ENCODE measurements at regions not wholly inside any gene's neighbourhood (a gene's known extent, or its start where the extent isn't known, plus 50 kb on each side); places are given as distances from the start of the nearest gene placed in this dataset.
"Not testable (repeated sequence)": the region's sequence is repeated elsewhere in the genome, so short reads cannot be mapped to it uniquely, and the experiment has no call there.

DNA sequence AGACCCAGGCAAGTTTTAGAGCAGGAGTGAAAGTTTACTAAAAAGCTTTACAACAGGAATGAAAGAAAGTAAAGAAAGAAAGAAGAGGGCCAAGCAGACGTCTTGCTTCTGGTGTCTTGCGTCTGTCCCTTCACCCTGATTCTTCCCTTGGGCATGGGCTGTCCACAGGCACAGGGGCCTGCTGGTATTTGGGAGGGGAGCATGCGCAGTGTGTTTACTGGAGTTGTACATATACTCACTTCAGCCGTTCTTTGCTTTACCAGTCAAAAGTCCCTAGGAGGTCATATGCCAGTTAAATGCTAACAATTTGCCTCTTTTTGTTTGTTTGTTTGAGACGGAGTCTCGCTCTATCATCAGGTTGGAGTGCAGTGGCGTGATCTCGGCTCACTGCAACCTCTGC lies 875.9 kb downstream of the REEP3 start:
- DNase-seq (ENCODE audit: low read depth, low spot score) = no peak

GRCh38 chr10:64408391-64409183 lies 887.4 kb downstream of the REEP3 start:
- no peak for DNase-seq (ENCODE audit: low read depth, low spot score)

DNA sequence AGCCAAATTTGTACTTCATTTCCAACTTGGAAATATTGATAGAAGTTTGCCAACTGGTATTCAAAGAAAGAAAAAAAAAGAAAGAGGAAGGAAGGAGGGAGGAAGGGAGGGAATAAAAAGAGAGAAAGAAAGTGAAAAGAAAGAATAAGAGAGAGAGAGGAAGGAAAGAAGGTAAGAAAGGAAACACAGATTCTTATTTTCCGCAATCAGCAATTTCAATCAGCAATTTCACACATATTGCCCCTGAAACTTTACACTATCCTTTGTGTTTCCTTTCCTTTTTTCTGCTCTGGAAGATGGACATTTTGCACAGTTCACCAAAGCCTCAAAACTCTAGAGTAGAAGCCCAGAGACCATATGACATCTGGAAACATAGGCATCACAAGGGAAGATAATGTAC lies 888.1 kb downstream of the REEP3 start:
- no peak for DNase-seq (ENCODE audit: low read depth, low spot score)

DNA sequence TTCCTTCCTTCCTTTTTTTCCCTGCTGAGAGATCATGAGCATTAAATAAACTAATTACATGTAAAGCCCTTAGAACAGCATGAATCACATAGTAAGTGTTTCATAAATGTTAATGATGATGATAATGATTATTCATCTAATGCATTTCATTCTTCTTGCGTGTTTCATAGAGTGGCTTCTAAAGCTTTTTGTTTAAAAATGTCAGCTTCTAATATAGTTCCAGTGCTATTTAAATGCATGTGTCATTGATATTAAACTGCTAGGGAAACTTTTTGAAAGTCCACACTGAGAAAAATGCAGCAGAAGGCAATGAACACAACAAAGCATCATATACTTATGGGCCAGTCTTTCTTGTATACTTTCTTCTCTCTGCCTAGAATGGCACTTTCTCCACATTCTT lies 894.8 kb downstream of the REEP3 start:
- DNase-seq (ENCODE audit: low read depth, low spot score) = no peak

DNA sequence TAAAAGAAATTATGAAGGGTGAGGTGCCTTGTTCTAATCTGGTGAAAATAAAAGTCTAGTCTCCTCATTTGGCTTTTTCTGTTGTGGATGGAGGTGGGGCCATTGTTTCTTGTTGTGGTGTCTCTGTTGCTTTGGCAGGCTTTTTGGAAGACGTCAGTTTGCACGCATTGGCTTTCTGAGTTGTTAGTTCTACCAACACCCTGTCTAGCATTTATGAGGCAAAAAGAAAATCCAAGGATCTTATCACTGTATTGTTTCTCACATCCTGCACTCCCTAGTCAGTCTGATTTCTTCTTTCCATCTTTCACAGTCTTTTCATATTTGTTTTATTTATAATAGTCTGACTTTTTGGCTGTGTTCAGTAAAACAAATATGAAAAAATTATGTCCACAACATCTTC lies 898.3 kb downstream of the REEP3 start:
- no peak for DNase-seq (ENCODE audit: low read depth, low spot score)

- DNase-seq (ENCODE audit: low read depth, low spot score) = no peak
These were observed 905.5 kb downstream of the REEP3 start for GRCh38 chr10:64426745-64427144.

DNA sequence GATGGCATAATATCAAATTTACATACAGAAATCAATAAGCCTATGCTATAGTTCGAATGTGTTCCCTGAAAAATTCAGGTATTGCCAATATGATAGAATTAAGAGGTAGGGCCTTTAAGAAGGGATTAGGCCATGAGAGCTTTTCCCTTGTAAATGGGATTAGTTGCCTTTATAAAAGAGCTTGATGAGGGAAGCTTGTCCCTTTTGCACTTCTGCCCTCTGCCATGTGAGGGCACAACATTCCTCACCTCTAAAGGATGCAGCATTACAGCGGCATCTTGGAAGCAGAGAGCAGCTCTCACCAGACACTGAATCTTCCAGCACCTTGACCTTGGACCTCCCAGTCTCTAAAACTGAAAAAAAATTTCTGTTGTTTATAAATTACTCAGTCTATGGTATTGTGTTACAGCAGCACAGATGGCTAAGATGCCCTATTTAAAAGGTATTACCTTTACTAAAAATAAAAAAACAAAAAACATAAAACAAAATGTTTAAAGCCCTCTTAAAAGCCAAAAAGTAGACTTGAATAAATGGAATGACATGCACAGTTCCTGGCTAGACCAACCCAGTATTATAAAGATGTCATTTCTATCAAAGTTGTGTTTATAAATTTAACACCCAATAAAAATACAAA lies 909.6 kb downstream of the REEP3 start:
- peak; percentile 78 for DNase-seq (ENCODE audit: low read depth, low spot score)

DNA sequence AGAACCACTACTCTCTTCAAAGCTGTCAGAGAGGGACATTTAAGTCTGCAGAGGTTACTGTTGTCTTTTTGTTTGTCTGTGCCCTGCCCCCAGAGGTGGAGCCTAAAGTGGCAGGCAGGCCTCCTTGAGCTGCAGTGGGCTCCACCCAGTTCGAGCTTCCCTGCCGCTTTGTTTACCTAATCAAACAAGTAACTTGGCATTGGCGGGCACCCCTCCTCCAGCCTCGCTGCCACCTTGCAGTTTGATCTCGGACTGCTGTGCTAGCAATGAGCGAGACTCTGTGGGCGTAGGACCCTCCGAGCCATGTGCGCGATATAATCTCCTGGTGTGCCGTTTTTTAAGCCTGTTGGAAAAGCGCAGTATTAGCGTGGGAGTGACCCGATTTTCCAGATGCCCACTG lies 920.7 kb downstream of the REEP3 start:
- DNase-seq (ENCODE audit: low read depth, low spot score) = not testable (repeated sequence)

DNA sequence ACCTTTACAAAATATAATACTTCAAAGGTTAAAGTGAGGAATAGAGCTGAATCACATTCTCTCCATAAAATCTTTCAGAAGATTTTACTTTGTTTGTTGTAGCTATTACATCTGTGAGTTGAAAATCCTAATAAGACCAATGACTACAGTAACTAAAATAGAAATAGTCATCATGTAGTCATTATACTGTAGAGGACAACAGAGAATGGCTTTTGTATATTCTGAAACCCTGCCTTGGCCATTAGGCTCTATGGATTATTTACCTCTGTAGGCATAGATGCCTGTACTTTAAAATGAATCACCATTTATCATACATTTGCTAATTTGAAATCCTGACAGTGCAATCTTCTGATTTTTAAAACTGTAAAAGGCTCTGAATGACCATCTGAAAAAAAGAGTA lies 923.0 kb downstream of the REEP3 start:
- DNase-seq (ENCODE audit: low read depth, low spot score) = no peak

- no peak for DNase-seq (ENCODE audit: low read depth, low spot score)
These were observed 923.4 kb downstream of the REEP3 start for GRCh38 chr10:64444564-64444963.

DNA sequence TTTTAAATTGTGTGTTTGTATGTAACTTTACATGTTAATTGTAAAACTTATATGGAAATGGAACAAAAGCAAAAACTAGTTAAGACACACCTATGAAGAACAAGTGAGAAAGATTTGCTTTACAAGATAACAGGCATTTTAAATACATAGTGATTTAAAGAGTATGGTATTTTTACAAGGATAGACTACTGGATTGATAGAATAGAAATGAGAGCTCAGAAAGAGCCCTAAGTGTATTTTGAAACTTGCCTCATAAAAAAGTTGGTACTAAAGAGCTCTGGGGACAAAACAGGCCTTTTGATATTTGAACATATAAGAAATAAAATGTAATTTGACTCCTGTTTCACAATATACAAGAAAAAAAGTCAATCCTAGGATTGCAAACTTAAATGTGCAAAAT lies 928.4 kb downstream of the REEP3 start:
- DNase-seq (ENCODE audit: low read depth, low spot score) = no peak

- no peak for DNase-seq (ENCODE audit: low read depth, low spot score)
These were observed 929.1 kb downstream of the REEP3 start for GRCh38 chr10:64450312-64450711.

DNA sequence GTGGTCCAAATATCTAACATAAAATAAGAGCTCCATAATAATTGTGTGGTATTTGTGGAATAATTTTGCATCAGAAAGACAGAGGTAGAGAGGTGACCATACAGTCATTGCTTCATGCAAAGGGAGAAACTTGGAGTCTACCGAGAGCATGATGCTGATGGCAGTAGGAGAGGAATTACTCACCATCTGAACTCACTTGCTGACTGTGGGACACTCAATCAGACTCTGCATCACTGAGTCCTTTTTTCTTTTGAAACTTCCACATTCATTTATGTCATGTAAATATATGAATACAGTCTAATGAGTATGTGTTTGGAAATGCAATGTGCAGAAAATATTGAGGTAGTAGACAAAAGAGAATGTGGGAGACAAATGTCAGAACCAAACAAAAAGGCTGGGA lies 933.8 kb downstream of the REEP3 start:
- no peak for DNase-seq (ENCODE audit: low read depth, low spot score)

GRCh38 chr10:64458306-64458705 lies 937.1 kb downstream of the REEP3 start:
- DNase-seq (ENCODE audit: low read depth, low spot score) = no peak

- no peak for DNase-seq (ENCODE audit: low read depth, low spot score)
These were observed 942.2 kb downstream of the REEP3 start for GRCh38 chr10:64463406-64463805.

DNA sequence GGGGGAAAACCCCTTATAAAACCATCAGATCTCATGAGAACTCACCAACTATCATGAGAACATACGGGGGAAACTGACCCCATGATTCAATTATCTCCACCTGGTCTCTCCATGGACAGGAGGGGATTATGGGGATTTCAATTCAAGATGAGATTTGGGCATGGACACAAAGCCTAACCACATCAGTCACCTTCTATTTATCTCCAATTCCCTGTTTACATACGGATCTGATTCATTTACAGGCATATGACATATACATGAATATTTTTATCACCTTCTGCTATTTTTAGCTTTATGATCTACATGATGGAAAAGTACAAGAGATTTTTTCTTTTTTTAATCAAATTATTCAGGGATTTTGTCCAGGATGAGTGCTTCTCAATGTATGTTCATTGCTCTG lies 944.5 kb downstream of the REEP3 start:
- DNase-seq (ENCODE audit: low read depth, low spot score) = no peak

GRCh38 chr10:64468219-64468618 lies 947.0 kb downstream of the REEP3 start:
- no peak for DNase-seq (ENCODE audit: low read depth, low spot score)

- DNase-seq (ENCODE audit: low read depth, low spot score) = no peak
These were observed 955.3 kb downstream of the REEP3 start for GRCh38 chr10:64476506-64476905.

DNA sequence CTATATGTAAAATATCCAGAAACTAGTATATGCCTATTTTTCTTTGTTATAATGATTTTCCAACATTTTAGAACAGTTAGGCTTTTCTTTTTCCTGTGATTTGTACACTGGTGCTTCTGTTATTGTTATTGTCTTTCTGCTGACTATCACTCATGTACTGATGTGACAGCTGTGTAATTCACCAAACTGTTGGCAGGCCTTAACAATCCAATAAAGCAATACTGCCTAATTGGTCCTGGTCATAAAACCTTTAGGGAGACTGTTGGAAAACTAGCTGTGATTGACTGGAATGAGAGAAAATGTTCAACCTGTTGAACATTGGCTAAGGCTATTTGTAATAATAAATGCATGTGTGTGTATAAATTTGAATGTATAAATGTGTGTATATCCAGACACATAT lies 956.6 kb downstream of the REEP3 start:
- no peak for DNase-seq (ENCODE audit: low read depth, low spot score)

- no peak for DNase-seq (ENCODE audit: low read depth, low spot score)
These were observed 963.7 kb downstream of the REEP3 start for GRCh38 chr10:64484811-64485330.

GRCh38 chr10:64486149-64486548 lies 964.9 kb downstream of the REEP3 start:
- DNase-seq (ENCODE audit: low read depth, low spot score) = no peak

DNA sequence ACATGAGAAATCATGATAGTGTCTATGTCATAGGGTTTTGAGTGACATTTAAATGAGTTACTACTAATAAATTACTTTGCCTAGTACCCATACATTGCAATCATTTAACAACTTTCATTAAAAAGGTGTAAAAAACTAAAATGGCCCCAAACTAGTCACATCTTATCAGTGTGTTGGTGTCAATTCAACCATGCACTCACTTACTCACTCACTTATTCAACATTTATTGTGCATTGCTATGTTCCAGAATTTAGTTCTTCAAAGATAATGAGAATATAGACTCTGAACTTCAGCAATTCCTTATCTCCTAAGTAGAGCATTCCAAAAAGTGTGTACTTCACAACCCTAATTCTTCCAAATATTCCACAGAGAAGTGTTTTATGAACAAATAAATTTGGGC lies 965.7 kb downstream of the REEP3 start:
- DNase-seq (ENCODE audit: low read depth, low spot score) = no peak

DNA sequence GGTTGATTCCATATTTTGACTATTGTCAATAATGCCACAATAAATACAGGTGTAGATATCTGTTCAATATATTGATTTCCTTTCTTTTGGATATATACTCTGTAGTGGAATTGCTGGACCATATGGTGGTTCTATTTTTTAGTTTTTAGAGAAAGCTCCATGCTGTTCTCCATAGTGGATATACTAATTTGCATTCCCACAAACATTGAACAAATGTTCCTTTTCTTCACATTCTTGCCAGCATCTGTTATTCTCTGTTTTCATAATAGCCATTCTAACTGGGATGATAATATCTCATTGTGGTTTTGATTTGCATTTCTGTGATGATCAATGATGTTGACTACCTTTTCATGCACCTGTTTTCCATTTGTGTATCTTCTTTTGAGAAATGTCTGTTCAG lies 973.7 kb downstream of the REEP3 start:
- no peak for DNase-seq (ENCODE audit: low read depth, low spot score)

All from iPS DF 19.7 (cell line).